ENCODE measurements at regions not wholly inside any gene's neighbourhood (a gene's known extent, or its start where the extent isn't known, plus 50 kb on each side); places are given as distances from the start of the nearest gene placed in this dataset.

DNA sequence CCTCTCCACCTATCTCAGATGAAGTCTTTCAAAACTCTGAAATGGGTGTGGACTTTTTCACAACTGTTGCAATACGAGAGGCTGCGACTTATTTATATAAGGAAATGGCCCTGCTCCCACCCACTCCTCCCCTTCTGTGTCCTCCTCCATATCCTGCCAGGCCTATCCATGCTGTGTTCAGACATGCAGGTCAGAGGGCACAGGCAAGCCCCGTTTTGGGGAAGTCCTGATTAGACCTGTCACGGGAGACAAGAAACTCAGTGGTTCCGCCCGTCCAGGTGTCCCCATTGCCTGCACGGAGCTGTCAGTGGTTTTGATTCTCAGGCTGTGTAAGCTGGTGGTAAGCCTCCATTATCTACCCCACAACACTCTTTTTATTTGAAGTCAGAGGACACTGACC lies 99.6 kb upstream of the MGAT5 start (continued):
- TF ChIP-seq MAX (IDR thresholded peaks at IDR 0.05; ENCODE audit: low read depth) = no peak
- TF ChIP-seq, protein P1, sequence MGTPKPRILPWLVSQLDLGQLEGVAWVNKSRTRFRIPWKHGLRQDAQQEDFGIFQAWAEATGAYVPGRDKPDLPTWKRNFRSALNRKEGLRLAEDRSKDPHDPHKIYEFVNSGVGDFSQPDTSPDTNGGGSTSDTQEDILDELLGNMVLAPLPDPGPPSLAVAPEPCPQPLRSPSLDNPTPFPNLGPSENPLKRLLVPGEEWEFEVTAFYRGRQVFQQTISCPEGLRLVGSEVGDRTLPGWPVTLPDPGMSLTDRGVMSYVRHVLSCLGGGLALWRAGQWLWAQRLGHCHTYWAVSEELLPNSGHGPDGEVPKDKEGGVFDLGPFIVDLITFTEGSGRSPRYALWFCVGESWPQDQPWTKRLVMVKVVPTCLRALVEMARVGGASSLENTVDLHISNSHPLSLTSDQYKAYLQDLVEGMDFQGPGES (IDR thresholded peaks at IDR 0.05; ENCODE audit: low read depth, low read length) = no peak
- no peak for TF ChIP-seq FOXJ3 (CRISPR knock-in tag; IDR thresholded peaks at IDR 0.05)
- TF ChIP-seq RCOR1 (IDR thresholded peaks at IDR 0.05; ENCODE audit: low read length) = no peak
- no peak for TF ChIP-seq MXI1 (IDR thresholded peaks at IDR 0.05; ENCODE audit: low read depth, low read length)

DNA sequence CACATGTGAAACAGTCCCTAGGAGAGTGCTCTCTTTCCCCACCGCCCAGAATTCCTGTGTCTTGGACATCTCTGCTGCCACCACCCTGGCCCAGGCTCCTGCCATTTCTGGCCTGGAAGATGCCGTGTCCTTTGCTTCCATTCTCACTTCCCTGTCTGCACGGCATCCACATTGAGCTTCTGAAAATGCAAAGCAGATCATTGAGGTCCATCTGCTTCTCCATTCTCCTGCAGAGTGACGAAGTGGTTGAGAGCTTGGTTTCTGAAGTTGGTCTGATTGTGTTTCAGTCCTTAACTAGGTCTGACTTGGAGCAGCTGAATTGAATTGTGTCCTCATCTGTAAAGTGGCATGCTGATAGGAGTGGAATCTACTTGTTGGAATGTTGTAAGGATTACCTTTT lies 98.7 kb upstream of the MGAT5 start:
- CTCF ChIA-PET = interaction anchor here (1.6 to 2.1 kb wide), 2 partner anchors 90 to 296 kb away, joined by 5 to 6 read pairs; no protein-coding TSS in a partner anchor
- Histone ChIP-seq H3F3A (replicated peaks; ENCODE audit: insufficient read depth) (no peaks in the 10 kb centered on the region), H3K9ac (no peak overlapping the region), H3K27ac (ENCODE audit: low read depth in 2 of 2, low read length in 1 of 2) (no peak overlapping the region), H3K79me2 (ENCODE audit: insufficient read depth) (peaks cover 4% of the 10 kb centered on the region; the same call in 1 of the 2 replicates), H3K36me3 (replicated peaks in 1 of 2; ENCODE audit: control insufficient read depth in 1 of 2, insufficient read depth in 2 of 2, low read length in 1 of 2) (no peaks in the 10 kb centered on the region), H3K4me2 (no peak overlapping the region), H3K9me3 (no peaks in the 10 kb centered on the region), H3K4me1 (ENCODE audit: control insufficient read depth in 1 of 2, insufficient read depth in 2 of 2, low read depth in 1 of 2, low read length in 1 of 2) (peaks cover 0 to 22% of the 10 kb centered on the region in 2 experiments; a peak in 1 of 4 replicates), H2AFZ (ENCODE audit: low read depth) (no peak overlapping the region), H3K9me2 (no peaks in the 10 kb centered on the region), H4K20me1 (ENCODE audit: insufficient read depth) (no peaks in the 10 kb centered on the region), H3K4me3 (ENCODE audit: low read depth in 2 of 2, low read length in 1 of 2) (no peak overlapping the region), H3K27me3 (ENCODE audit: insufficient read depth) (no peaks in the 10 kb centered on the region)
- DNase-seq = no peak
- 96% methylated on average over 4 of the region's 4 CpGs for WGBS (ENCODE audit: low lambda C conversion rate)
- TF ChIP-seq, protein P1 (IDR thresholded peaks at IDR 0.05; ENCODE audit: low read depth, low read length) = no peak
- TF ChIP-seq PBX3 (IDR thresholded peaks at IDR 0.05) (no peak), TEAD4 (IDR thresholded peaks at IDR 0.05; ENCODE audit: borderline replicate concordance, insufficient read depth) (no peak), TCF12 (IDR thresholded peaks at IDR 0.05) (no peak)
- POLR2A ChIA-PET = no interaction called here

GRCh38 chr2:134158295-134158694 lies 95.6 kb upstream of the MGAT5 start:
- no peak for DNase-seq
- Histone ChIP-seq H3K9ac (no peak overlapping the region), H3K27ac (ENCODE audit: low read depth in 2 of 2, low read length in 1 of 2) (no peak overlapping the region; a peak in 1 of 4 replicates), H2AFZ (ENCODE audit: low read depth) (no peak overlapping the region), H3K4me3 (ENCODE audit: low read depth in 2 of 2, low read length in 1 of 2) (no peak overlapping the region), H3K27me3 (ENCODE audit: insufficient read depth) (no peaks in the 10 kb centered on the region), H3K4me1 (ENCODE audit: control insufficient read depth in 1 of 2, insufficient read depth in 2 of 2, low read depth in 1 of 2, low read length in 1 of 2) (peaks cover 7 to 35% of the 10 kb centered on the region in 2 experiments; a peak in 3 of 4 replicates), H3K36me3 (replicated peaks in 1 of 2; ENCODE audit: control insufficient read depth in 1 of 2, insufficient read depth in 2 of 2, low read length in 1 of 2) (no peaks in the 10 kb centered on the region), H3K79me2 (ENCODE audit: insufficient read depth) (peaks cover 19% of the 10 kb centered on the region; the same call in 1 of the 2 replicates), H3K4me2 (no peak overlapping the region), H3K9me3 (no peaks in the 10 kb centered on the region), H4K20me1 (ENCODE audit: insufficient read depth) (no peaks in the 10 kb centered on the region), H3F3A (replicated peaks; ENCODE audit: insufficient read depth) (peaks cover 5% of the 10 kb centered on the region), H3K9me2 (no peaks in the 10 kb centered on the region)
- 95% methylated on average over 4 of the region's 13 CpGs for WGBS (ENCODE audit: low lambda C conversion rate)
- ChIA-PET CTCF (interaction anchor here (1.4 to 2.7 kb wide), 2 partner anchors 254 to 293 kb away, joined by 5 to 8 read pairs; no protein-coding TSS in a partner anchor), POLR2A (no interaction called here)
- TF ChIP-seq JUND (IDR thresholded peaks at IDR 0.05) (no peak), REST (IDR thresholded peaks at IDR 0.05; ENCODE audit: low read depth, low read length) (no peak), ZBTB33 (IDR thresholded peaks at IDR 0.05; ENCODE audit: borderline replicate concordance, low read depth) (no peak), GATA2 (CRISPR knock-in tag; IDR thresholded peaks at IDR 0.05) (no peak), SMC3 (IDR thresholded peaks at IDR 0.05; ENCODE audit: low read depth, low read length) (no peak), FOXJ3 (CRISPR knock-in tag; IDR thresholded peaks at IDR 0.05) (no peak), EP300 (IDR thresholded peaks at IDR 0.05; ENCODE audit: borderline replicate concordance in 1 of 2, low read depth in 1 of 2, low read length in 1 of 2) (no peak), TCF12 (IDR thresholded peaks at IDR 0.05) (no peak), TEAD4 (IDR thresholded peaks at IDR 0.05; ENCODE audit: borderline replicate concordance, insufficient read depth) (no peak), MXI1 (IDR thresholded peaks at IDR 0.05; ENCODE audit: low read depth, low read length) (no peak), ELF1 (IDR thresholded peaks at IDR 0.05) (no peak), CHD2 (IDR thresholded peaks at IDR 0.05; ENCODE audit: low read length, partially characterized antibody) (no peak)
